PC-3 (cell line): ENCODE measurements at regions not wholly inside any gene's neighbourhood (a gene's known extent, or its start where the extent isn't known, plus 50 kb on each side); places are given as distances from the start of the nearest gene placed in this dataset.

Experiments used
- ATAC-seq: fragments of 200-7000 bp; cut with Tn5 transposase; 2 replicates; pipeline ENCODE4 v1.9.1; 2020; ENCODE audit warnings: mild to moderate bottlenecking, moderate library complexity
- BruUV-seq: library from RNA; stranded (reverse); fragments of 400-500 nt; replicated peaks from 2 replicates; lab custom pipeline; 2021; lab: Mats Ljungman, UMichigan
- CTCF ChIA-PET: fragments of 300-600 bp; sonication (Branson Sonifier 250); formaldehyde crosslinking; loops from one replicate; lab custom pipeline; 2022; ENCODE audit warnings: antibody characterized with exemption; lab: Charles Lee
- POLR2A ChIA-PET: fragments of 300-600 bp; sonication (Branson Sonifier 250); formaldehyde crosslinking; loops from one replicate; lab custom pipeline; 2022; ENCODE audit warnings: antibody characterized with exemption; ENCODE audit not compliant: unreplicated experiment; lab: Charles Lee
- DNase-seq: peaks from one replicate; pipeline ENCODE4 v3.0.0-alpha.2; 2015
- H2AFZ ChIP-seq: fragments of 300-600 bp; sonication (generic); 2 replicates; pipeline ENCODE4 v1.6.0; 2016; ENCODE audit warnings: antibody characterized with exemption, low read length
- H3F3A ChIP-seq: fragments of 300-600 bp; sonication (generic); one replicate; pipeline ENCODE4 v1.6.0; 2017; ENCODE audit warnings: antibody characterized with exemption, low read length, control low read depth, mild to moderate bottlenecking; ENCODE audit not compliant: unreplicated experiment
- H3K27ac ChIP-seq: fragments of 300-600 bp; sonication (generic); 2 replicates; pipeline ENCODE4 v1.5.1; 2016; ENCODE audit warnings: mild to moderate bottlenecking, low read length
- H3K27me3 ChIP-seq: fragments of 300-600 bp; sonication (generic); 2 replicates; pipeline ENCODE4 v1.6.1; 2016; ENCODE audit warnings: low read length, mixed read lengths
- H3K36me3 ChIP-seq: fragments of 300-600 bp; sonication (generic); 2 replicates; pipeline ENCODE4 v1.6.1; 2016; ENCODE audit warnings: low read depth, mixed run types, low read length, mixed read lengths
- H3K4me1 ChIP-seq: fragments of 300-600 bp; sonication (generic); 2 replicates; pipeline ENCODE4 v1.5.1; 2016; ENCODE audit warnings: low read length; ENCODE audit not compliant: insufficient read depth
- H3K4me2 ChIP-seq: fragments of 300-600 bp; sonication (generic); 2 replicates; pipeline ENCODE4 v1.6.0; 2016; ENCODE audit warnings: low read length
- H3K4me3 ChIP-seq: fragments of 300-600 bp; sonication (generic); 2 replicates; pipeline ENCODE4 v1.5.1; 2016; ENCODE audit warnings: mild to moderate bottlenecking, low read length, mixed read lengths
- H3K79me2 ChIP-seq: fragments of 300-600 bp; sonication (generic); 2 replicates; pipeline ENCODE4 v1.6.1; 2017; ENCODE audit warnings: low read length, mixed read lengths
- H3K9ac ChIP-seq: fragments of 300-600 bp; sonication (generic); 2 replicates; pipeline ENCODE4 v1.6.0; 2016; ENCODE audit warnings: mild to moderate bottlenecking, low read length
- H3K9me2 ChIP-seq: fragments of 300-600 bp; sonication (generic); replicated peaks from 2 replicates; pipeline ENCODE4 v1.6.1; 2016; ENCODE audit warnings: mixed run types, low read length, mixed read lengths
- H3K9me3 ChIP-seq: fragments of 300-600 bp; sonication (generic); 2 replicates; pipeline ENCODE4 v1.6.1; 2016; ENCODE audit warnings: low read length, mixed read lengths
- H4K20me1 ChIP-seq: fragments of 300-600 bp; sonication (generic); 2 replicates; pipeline ENCODE4 v1.6.1; 2016; ENCODE audit warnings: low read length, mixed read lengths
- EZH2 ChIP-seq: fragments of 300-600 bp; sonication (generic); IDR thresholded peaks from one replicate; pipeline ENCODE4 v1.6.1; 2017; ENCODE audit warnings: antibody characterized with exemption, mild to moderate bottlenecking, low read length; ENCODE audit not compliant: unreplicated experiment
- EZH2phosphoT487 ChIP-seq: fragments of 300-600 bp; sonication (generic); IDR thresholded peaks from 2 replicates; pipeline ENCODE4 v1.6.1; 2018; ENCODE audit warnings: mild to moderate bottlenecking, antibody characterized with exemption, low read length, borderline replicate concordance
- intact Hi-C: fragments of 100-400 bp; cut with micrococcal nuclease; formaldehyde crosslinking; loops from 2 replicates; pipeline ENCODE4 v1.9.0; 2023
- TF ChIP-seq, protein P1 (sequence below): fragments of 300-600 bp; sonication (generic); conservative IDR thresholded peaks from 2 replicates; pipeline ENCODE4 v1.5.1; 2017; ENCODE audit warnings: antibody characterized with exemption, low read depth, mild to moderate bottlenecking, low read length

DNA sequence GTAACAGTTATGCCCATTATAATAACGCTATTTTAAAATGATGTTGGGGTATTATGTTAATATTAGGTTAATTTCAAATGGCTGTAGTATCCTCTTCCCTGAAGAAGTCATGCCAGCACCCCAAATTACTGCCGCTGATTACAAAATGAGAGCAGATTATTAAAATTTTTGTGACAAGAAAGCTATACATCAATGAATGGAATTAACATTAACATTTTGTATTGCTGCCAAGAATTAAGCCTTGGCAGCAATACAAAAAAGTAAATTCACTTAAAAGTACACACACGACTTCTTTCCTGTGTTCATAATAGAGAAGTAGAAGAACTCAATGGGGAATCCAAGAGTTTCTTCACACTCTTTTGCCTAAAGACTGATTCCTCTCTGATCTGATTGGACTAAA lies 482.8 kb downstream of the STIM2 start:
- Histone ChIP-seq H3K4me3 (no peak overlapping the region), H3K36me3 (no peaks in the 10 kb centered on the region), H3K9ac (no peak overlapping the region), H3K9me3 (no peaks in the 10 kb centered on the region), H3F3A (no peaks in the 10 kb centered on the region), H3K27ac (no peak overlapping the region), H2AFZ (no peak overlapping the region), H3K4me2 (no peak overlapping the region), H3K27me3 (no peaks in the 10 kb centered on the region), H3K79me2 (no peaks in the 10 kb centered on the region), H3K4me1 (no peaks in the 10 kb centered on the region), H3K9me2 (no peaks in the 10 kb centered on the region), H4K20me1 (no peaks in the 10 kb centered on the region)
- intact Hi-C loops = no loop called here
- CTCF ChIA-PET = no interaction called here
- TF ChIP-seq EZH2 (no peak), EZH2phosphoT487 (no peak)
- TF ChIP-seq, protein P1, sequence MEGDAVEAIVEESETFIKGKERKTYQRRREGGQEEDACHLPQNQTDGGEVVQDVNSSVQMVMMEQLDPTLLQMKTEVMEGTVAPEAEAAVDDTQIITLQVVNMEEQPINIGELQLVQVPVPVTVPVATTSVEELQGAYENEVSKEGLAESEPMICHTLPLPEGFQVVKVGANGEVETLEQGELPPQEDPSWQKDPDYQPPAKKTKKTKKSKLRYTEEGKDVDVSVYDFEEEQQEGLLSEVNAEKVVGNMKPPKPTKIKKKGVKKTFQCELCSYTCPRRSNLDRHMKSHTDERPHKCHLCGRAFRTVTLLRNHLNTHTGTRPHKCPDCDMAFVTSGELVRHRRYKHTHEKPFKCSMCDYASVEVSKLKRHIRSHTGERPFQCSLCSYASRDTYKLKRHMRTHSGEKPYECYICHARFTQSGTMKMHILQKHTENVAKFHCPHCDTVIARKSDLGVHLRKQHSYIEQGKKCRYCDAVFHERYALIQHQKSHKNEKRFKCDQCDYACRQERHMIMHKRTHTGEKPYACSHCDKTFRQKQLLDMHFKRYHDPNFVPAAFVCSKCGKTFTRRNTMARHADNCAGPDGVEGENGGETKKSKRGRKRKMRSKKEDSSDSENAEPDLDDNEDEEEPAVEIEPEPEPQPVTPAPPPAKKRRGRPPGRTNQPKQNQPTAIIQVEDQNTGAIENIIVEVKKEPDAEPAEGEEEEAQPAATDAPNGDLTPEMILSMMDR = no peak
- BruUV-seq = no TSS peak
- DNase-seq (no peak), ATAC-seq (no peak)
- POLR2A ChIA-PET = no interaction called here

DNA sequence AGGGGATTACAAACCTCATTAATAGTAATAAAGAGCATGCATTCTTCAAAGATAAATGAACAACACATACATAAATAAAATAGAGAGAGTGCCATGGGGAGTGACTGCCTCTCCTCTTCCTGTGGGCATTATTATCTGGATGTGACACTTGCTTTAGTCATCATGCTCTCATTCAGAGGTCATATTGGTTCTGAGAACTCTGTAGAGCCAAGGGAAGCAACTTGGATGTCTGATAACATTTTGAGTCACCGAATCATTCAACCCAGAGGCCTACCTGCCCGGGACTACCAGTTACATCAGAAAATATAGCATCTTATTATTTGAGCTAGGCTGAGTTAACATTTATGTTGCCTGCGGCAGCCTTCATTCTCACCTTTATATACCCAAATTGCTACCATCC lies 489.5 kb downstream of the STIM2 start:
- peak overlapping the region; percentile 88 for H3K27ac ChIP-seq

DNA sequence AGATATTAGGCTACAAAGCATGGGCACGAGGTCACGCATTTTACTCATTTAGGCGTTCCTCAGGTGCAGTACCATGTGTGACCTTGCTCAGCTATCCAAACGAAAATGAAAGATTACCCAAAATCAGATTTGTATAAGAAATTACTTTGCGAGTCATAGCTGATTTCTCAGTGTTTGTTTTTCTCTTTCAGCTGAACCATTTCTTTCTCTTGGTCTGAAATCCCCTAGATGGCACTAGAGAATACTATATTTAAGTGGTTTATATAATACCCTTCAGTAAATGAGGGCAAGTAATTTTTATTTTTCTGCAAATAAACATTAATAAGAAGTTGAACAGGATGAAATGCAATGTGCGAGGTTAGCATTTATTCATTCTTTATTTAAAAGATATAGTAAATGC lies 496.6 kb downstream of the STIM2 start:
- TF ChIP-seq, protein P1 = peak; percentile 63; the same call in 1 of the 2 replicates
- TF ChIP-seq EZH2 (no peak), EZH2phosphoT487 (no peak)
- H3K4me2 ChIP-seq = peak overlapping the region; percentile 66
- H3K4me3 ChIP-seq = peak overlapping the region; percentile 24; the same call in 1 of the 2 replicates
- H3K9me2 ChIP-seq = no peaks in the 10 kb centered on the region
- peak overlapping the region; percentile 66 for H2AFZ ChIP-seq
- ATAC-seq (peak; percentile 60; the same call in 1 of the 2 replicates), DNase-seq (peak; percentile 41)
- H3K9ac ChIP-seq = no peak overlapping the region
- no peaks in the 10 kb centered on the region for H3F3A ChIP-seq
- POLR2A ChIA-PET = no interaction called here
- H3K27ac ChIP-seq = no peak overlapping the region
- BruUV-seq = no TSS peak
- H3K4me1 ChIP-seq = peaks cover 15% of the 10 kb centered on the region
- no peaks in the 10 kb centered on the region for H3K9me3 ChIP-seq
- intact Hi-C loops = loop anchor here (2.0 kb wide), 2 partner anchors 180 to 278 kb away; no protein-coding TSS in a partner anchor
- no peaks in the 10 kb centered on the region for H3K27me3 ChIP-seq
- no peaks in the 10 kb centered on the region for H4K20me1 ChIP-seq
- CTCF ChIA-PET = no interaction called here
- no peaks in the 10 kb centered on the region for H3K79me2 ChIP-seq
- H3K36me3 ChIP-seq = no peaks in the 10 kb centered on the region

More for the DNA sequence above, 489.5 kb downstream of the STIM2 start:
- intact Hi-C loops = no loop called here
- no peaks in the 10 kb centered on the region for H3K36me3 ChIP-seq
- H3K4me3 ChIP-seq = no peak overlapping the region
- BruUV-seq = no TSS peak
- H3K79me2 ChIP-seq = no peaks in the 10 kb centered on the region
- H2AFZ ChIP-seq = no peak overlapping the region
- no peaks in the 10 kb centered on the region for H3K9me2 ChIP-seq
- H3K4me1 ChIP-seq = peaks cover 22% of the 10 kb centered on the region
- peak overlapping the region; percentile 66 for H3K4me2 ChIP-seq
- POLR2A ChIA-PET = no interaction called here
- ATAC-seq = peak; percentile 96
- H3K9ac ChIP-seq = peak overlapping the region; percentile 35; the same call in 1 of the 2 replicates
- TF ChIP-seq EZH2 (no peak), EZH2phosphoT487 (no peak)
- TF ChIP-seq, protein P1 = no peak
- no peaks in the 10 kb centered on the region for H3K9me3 ChIP-seq
- DNase-seq = peak; percentile 89
- H3F3A ChIP-seq = no peaks in the 10 kb centered on the region
- H4K20me1 ChIP-seq = no peaks in the 10 kb centered on the region
- CTCF ChIA-PET = interaction anchor here (0.6 kb wide), 1 partner anchor 73 kb away, joined by 3 read pairs; no protein-coding TSS in a partner anchor
- no peaks in the 10 kb centered on the region for H3K27me3 ChIP-seq
